ENCODE measurements at regions not wholly inside any gene's neighbourhood (a gene's known extent, or its start where the extent isn't known, plus 50 kb on each side); places are given as distances from the start of the nearest gene placed in this dataset.
A peak's percentile ranks its signal among the peaks of the same experiment; 100 is the strongest.

GRCh38 chrX:47751670-47752069 is 85.0 kb upstream of the ZNF81 start:
- CTCF ChIA-PET = no interaction called here
- TF ChIP-seq RCOR1 (IDR thresholded peaks at IDR 0.05; ENCODE audit: insufficient replicate concordance, low read length) = no peak
- TF ChIP-seq RAD21 (IDR thresholded peaks at IDR 0.05; ENCODE audit: low read length) = peak; percentile 34
- peak; percentile 23; the same call in 1 of the 2 replicates for TF ChIP-seq CTCF (conservative IDR thresholded peaks at IDR 0.05; ENCODE audit: low read depth, low read length)

More at GRCh38 chrX:47751670-47752069, 85.0 kb upstream of the ZNF81 start:
- WGBS, 2 experiments (ENCODE audit: extremely low coverage in 2 of 2, insufficient read length in 1 of 2) = no CpG with 5 or more reads among the region's 6 CpGs
- Histone ChIP-seq H3K36me3 (ENCODE audit: control insufficient read depth, insufficient read depth, low read length) (no peaks in the 10 kb centered on the region), H4K91ac (ENCODE audit: insufficient read depth, low read depth, low read length) (no peak overlapping the region), H3K4me2 (ENCODE audit: low read depth, low read length) (no peak overlapping the region), H4K20me1 (ENCODE audit: insufficient read depth, low read length) (no peaks in the 10 kb centered on the region), H3K9me3 (ENCODE audit: control insufficient read depth, insufficient read depth, low read length) (no peaks in the 10 kb centered on the region), H3K23ac (ENCODE audit: low read depth, low read length) (no peak overlapping the region), H3K79me1 (ENCODE audit: low read depth in 1 of 2, low read length in 2 of 2) (no peaks in the 10 kb centered on the region), H2AFZ (replicated peaks; ENCODE audit: low read length, poor library complexity) (no peak overlapping the region), H2BK15ac (ENCODE audit: low read depth, low read length) (no peak overlapping the region), H2BK5ac (ENCODE audit: low read depth, low read length, poor library complexity, severe bottlenecking) (no peak overlapping the region), H3K9ac (ENCODE audit: low read depth, low read length) (no peak overlapping the region), H3K56ac (ENCODE audit: extremely low read depth, insufficient read depth, low read length) (no peak overlapping the region), H2AK5ac (ENCODE audit: low read depth, low read length) (no peak overlapping the region), H3K4me1 (ENCODE audit: control insufficient read depth, insufficient read depth, low read length) (no peaks in the 10 kb centered on the region), H3K27ac (ENCODE audit: insufficient read depth, low read length) (no peak overlapping the region), H3K9me1 (ENCODE audit: insufficient read depth, low read length) (no peaks in the 10 kb centered on the region), H3K4me3 (ENCODE audit: insufficient read depth, low read depth, low read length) (no peak overlapping the region), H2AK9ac (replicated peaks; ENCODE audit: low read depth, low read length, poor library complexity) (no peak overlapping the region), H4K5ac (ENCODE audit: low read depth, low read length) (no peak overlapping the region), H3K18ac (ENCODE audit: low read depth, low read length) (no peak overlapping the region), H4K8ac (ENCODE audit: low read depth in 2 of 2, low read length in 2 of 2) (no peak overlapping the region), H2BK120ac (ENCODE audit: low read depth, low read length) (no peak overlapping the region), H2BK20ac (ENCODE audit: low read depth, low read length) (no peak overlapping the region), H3K4ac (ENCODE audit: low read depth, low read length) (no peak overlapping the region), H3K14ac (replicated peaks; ENCODE audit: low read depth, low read length) (no peak overlapping the region), H3K27me3 (ENCODE audit: control insufficient read depth, insufficient read depth, low read length) (peaks cover 18% of the 10 kb centered on the region)
- DNase-seq (no peak), ATAC-seq (ENCODE audit: low read depth) (peak; percentile 57; the same call in 1 of the 2 replicates)
- no TSS peak for BruUV-seq (replicated peaks)
- intact Hi-C loops (cut with micrococcal nuclease) = no loop called here
- POLR2A ChIA-PET (ENCODE audit: unreplicated experiment) = no interaction called here
- in situ Hi-C loops (cut with MboI; ENCODE audit: low sequenced_read_pairs) = no loop called here
- dilution Hi-C loops (cut with HindIII; ENCODE audit: low sequenced_read_pairs, unreplicated experiment) = no loop called here
